H1 (cell line): ENCODE measurements at regions not wholly inside any gene's neighbourhood (a gene's known extent, or its start where the extent isn't known, plus 50 kb on each side); places are given as distances from the start of the nearest gene placed in this dataset.

Source experiments
- CTCF ChIA-PET: fragments of 300-600 bp; sonication (Branson Sonifier 250); formaldehyde crosslinking; loops from one replicate; lab custom pipeline; 2021; ENCODE audit not compliant: partially characterized antibody; lab: Charles Lee
- POLR2A ChIA-PET: fragments of 300-600 bp; sonication (Branson Sonifier 250); formaldehyde crosslinking; loops from one replicate; lab custom pipeline; 2021; ENCODE audit warnings: inconsistent platforms; ENCODE audit not compliant: partially characterized antibody; lab: Charles Lee
- DNase-seq, 2 experiments: peaks; one replicate each; pipeline versions ENCODE4 v3.0.0 to v3.0.0-alpha.2; 2010 to 2022; ENCODE audit warnings: low spot score in 2 of 2, low read depth in 1 of 2, mixed read lengths in 1 of 2
- FAIRE-seq: peaks from 2 replicates; lab custom pipeline; 2011; peaks lifted over from hg19 to GRCh38; lab: Jason Lieb, UNC
- H2AFZ ChIP-seq: 2 replicates; pipeline ENCODE4 v1.8.1; 2012; ENCODE audit warnings: low read length, inconsistent platforms
- H2AK5ac ChIP-seq: 2 replicates; pipeline ENCODE4 v1.6.1; 2013; ENCODE audit warnings: low read depth, low read length
- H2BK120ac ChIP-seq: replicated peaks from 2 replicates; pipeline ENCODE3; 2013; ENCODE audit warnings: low read depth, low read length, inconsistent platforms
- H2BK12ac ChIP-seq: 2 replicates; pipeline ENCODE4 v1.6.1; 2013; ENCODE audit warnings: low read depth, low read length
- H2BK15ac ChIP-seq: 2 replicates; pipeline ENCODE4 v1.6.1; 2013; ENCODE audit warnings: low read length
- H2BK20ac ChIP-seq: 2 replicates; pipeline ENCODE4 v1.6.1; 2013; ENCODE audit warnings: low read length
- H2BK5ac ChIP-seq: 2 replicates; pipeline ENCODE4 v1.6.1; 2013; ENCODE audit warnings: low read depth, low read length
- H3K14ac ChIP-seq: 2 replicates; pipeline ENCODE4 v1.6.1; 2013; ENCODE audit warnings: inconsistent platforms; ENCODE audit not compliant: insufficient read length
- H3K18ac ChIP-seq: 2 replicates; pipeline ENCODE4 v1.6.1; 2013; ENCODE audit warnings: low read length; ENCODE audit errors: extremely low read depth
- H3K23ac ChIP-seq: 2 replicates; pipeline ENCODE4 v1.6.1; 2013; ENCODE audit warnings: inconsistent platforms; ENCODE audit not compliant: insufficient read length
- H3K23me2 ChIP-seq: 2 replicates; pipeline ENCODE4 v1.6.1; 2013; ENCODE audit warnings: low read depth, low read length
- H3K27ac ChIP-seq: 2 replicates; pipeline ENCODE4 v1.6.1; 2011; ENCODE audit warnings: low read depth, low read length, inconsistent platforms
- H3K27me3 ChIP-seq, 4 experiments: replicated peaks in 1 of 4; 1 replicate in 1 of 4; 2 replicates in 3 of 4; pipeline versions ENCODE4 v1.6.1 to v1.8.1; 2011 to 2013; ENCODE audit warnings: low read length in 3 of 4, mild to moderate bottlenecking in 3 of 4, inconsistent platforms in 2 of 4, mixed read lengths in 2 of 4, moderate library complexity in 1 of 4; ENCODE audit not compliant: control insufficient read depth in 3 of 4, insufficient read depth in 3 of 4; ENCODE audit errors: extremely low read depth in 1 of 4
- H3K36me3 ChIP-seq, 4 experiments: 2 replicates each; pipeline versions ENCODE4 v1.6.1 to v1.8.1; 2011 to 2013; ENCODE audit warnings: mild to moderate bottlenecking in 4 of 4, low read length in 3 of 4, moderate library complexity in 2 of 4, control low read depth in 1 of 4, inconsistent platforms in 1 of 4; ENCODE audit not compliant: insufficient read depth in 4 of 4, control insufficient read depth in 2 of 4
- H3K4ac ChIP-seq: replicated peaks from 2 replicates; pipeline ENCODE3; 2013; ENCODE audit warnings: low read length, low read depth, mixed read lengths, inconsistent platforms; ENCODE audit not compliant: insufficient read length
- H3K4me1 ChIP-seq, 4 experiments: replicated peaks in 1 of 4; 1 replicate in 1 of 4; 2 replicates in 3 of 4; pipeline versions ENCODE4 v1.6.1 to v1.8.1; 2011 to 2013; ENCODE audit warnings: low read length in 3 of 4, inconsistent platforms in 2 of 4, mixed read lengths in 1 of 4; ENCODE audit not compliant: insufficient read depth in 4 of 4, control insufficient read depth in 3 of 4
- H3K4me2 ChIP-seq, 2 experiments: 2 replicates each; pipeline versions ENCODE4 v1.6.1 to v1.8.1; 2011 to 2013; ENCODE audit warnings: low read depth in 2 of 2, low read length in 2 of 2, control low read depth in 1 of 2, inconsistent platforms in 1 of 2, mild to moderate bottlenecking in 1 of 2; ENCODE audit not compliant: insufficient read depth in 1 of 2
- H3K4me3 ChIP-seq, 4 experiments: fragments of 200-600, 300-600 bp in 1 of 4; sonication (generic), shearing (Covaris generic), sonication (Bioruptor Twin) in 1 of 4; 2 replicates each; pipeline versions ENCODE4 v1.5.1 to v1.8.1; 2011 to 2016; ENCODE audit warnings: low read length in 4 of 4, low read depth in 3 of 4, control low read depth in 2 of 4, inconsistent platforms in 2 of 4, mild to moderate bottlenecking in 2 of 4, mixed read lengths in 1 of 4, moderate library complexity in 1 of 4; ENCODE audit not compliant: insufficient read depth in 2 of 4; ENCODE audit errors: extremely low read depth in 1 of 4
- H3K56ac ChIP-seq: replicated peaks from 2 replicates; pipeline ENCODE3; 2013; ENCODE audit warnings: low read depth, mild to moderate bottlenecking, mixed read lengths, low read length, inconsistent platforms; ENCODE audit not compliant: insufficient read length
- H3K79me1 ChIP-seq: 2 replicates; pipeline ENCODE4 v1.6.1; 2013; ENCODE audit warnings: low read depth, low read length, control low read depth
- H3K79me2 ChIP-seq, 2 experiments: 2 replicates each; pipeline versions ENCODE4 v1.6.1 to v1.8.1; 2012 to 2013; ENCODE audit warnings: low read length in 2 of 2, mild to moderate bottlenecking in 2 of 2, inconsistent platforms in 1 of 2; ENCODE audit not compliant: insufficient read depth in 2 of 2, control insufficient read depth in 1 of 2
- H3K9ac ChIP-seq, 4 experiments: replicated peaks in 1 of 4; 1 replicate in 1 of 4; 2 replicates in 3 of 4; pipeline versions ENCODE4 v1.6.1 to v1.8.1; 2011 to 2013; ENCODE audit warnings: low read depth in 3 of 4, low read length in 3 of 4, control low read depth in 2 of 4, mild to moderate bottlenecking in 2 of 4, moderate library complexity in 2 of 4, inconsistent platforms in 1 of 4; ENCODE audit errors: extremely low read depth in 1 of 4
- H3K9me3 ChIP-seq, 2 experiments: 2 replicates each; pipeline versions ENCODE4 v1.6.1 to v1.8.1; 2012 to 2013; ENCODE audit warnings: mild to moderate bottlenecking in 2 of 2, moderate library complexity in 2 of 2, control low read depth in 1 of 2, inconsistent platforms in 1 of 2, low read depth in 1 of 2, low read length in 1 of 2, mixed read lengths in 1 of 2; ENCODE audit not compliant: insufficient read depth in 2 of 2
- H4K20me1 ChIP-seq, 2 experiments: replicated peaks in 1 of 2; 2 replicates each; pipeline versions ENCODE3 to v1.8.1; 2011 to 2013; ENCODE audit warnings: inconsistent platforms in 2 of 2, low read length in 2 of 2, mild to moderate bottlenecking in 1 of 2; ENCODE audit not compliant: insufficient read depth in 2 of 2, control insufficient read depth in 1 of 2
- H4K5ac ChIP-seq: 2 replicates; pipeline ENCODE4 v1.6.1; 2013; ENCODE audit warnings: low read length, low read depth, mixed read lengths, inconsistent platforms; ENCODE audit not compliant: insufficient read length
- H4K8ac ChIP-seq: 2 replicates; pipeline ENCODE4 v1.8.0; 2013; ENCODE audit warnings: mild to moderate bottlenecking, moderate library complexity, low read length, inconsistent platforms; ENCODE audit not compliant: insufficient read depth; ENCODE audit errors: extremely low read depth
- H4K91ac ChIP-seq: replicated peaks from 2 replicates; pipeline ENCODE3; 2013; ENCODE audit warnings: low read length, mixed read lengths, inconsistent platforms; ENCODE audit not compliant: insufficient read length
- BCL11A ChIP-seq, 2 experiments: IDR thresholded peaks; one replicate each; pipeline ENCODE4 v1.6.1; 2011; ENCODE audit warnings: low read depth in 2 of 2, low read length in 2 of 2, mild to moderate bottlenecking in 2 of 2
- BRCA1 ChIP-seq: IDR thresholded peaks from 2 replicates; pipeline ENCODE4 v1.6.1; 2012; ENCODE audit warnings: low read depth, low read length, improper control_type of control experiment
- CBX8 ChIP-seq: fragments of 300-800, 300-1000 bp; sonication (generic); IDR thresholded peaks from 2 replicates; pipeline ENCODE4 v1.7.1; 2016; ENCODE audit warnings: low read depth, low read length, borderline replicate concordance
- CHD1 ChIP-seq: IDR thresholded peaks from 2 replicates; pipeline ENCODE4 v1.6.1; 2012; ENCODE audit warnings: low read depth, low read length, improper control_type of control experiment
- EP300 ChIP-seq, 2 experiments: IDR thresholded peaks; 1 replicate in 1 of 2; 2 replicates in 1 of 2; pipeline ENCODE4 v1.6.1; 2011 to 2012; ENCODE audit warnings: low read depth in 2 of 2, low read length in 2 of 2, mild to moderate bottlenecking in 2 of 2, borderline replicate concordance in 1 of 2, inconsistent platforms in 1 of 2, moderate library complexity in 1 of 2
- FOSL1 ChIP-seq: IDR thresholded peaks from 2 replicates; pipeline ENCODE4 v1.6.1; 2011; ENCODE audit warnings: mild to moderate bottlenecking, low read depth, low read length, moderate library complexity; ENCODE audit not compliant: insufficient read depth
- GABPA ChIP-seq: IDR thresholded peaks from 2 replicates; pipeline ENCODE4 v1.6.1; 2011; ENCODE audit warnings: mild to moderate bottlenecking, low read length, moderate library complexity, borderline replicate concordance; ENCODE audit not compliant: insufficient read depth
- MAFK ChIP-seq: IDR thresholded peaks from 2 replicates; pipeline ENCODE4 v1.6.1; 2012; ENCODE audit warnings: low read depth, mild to moderate bottlenecking, improper control_type of control experiment, low read length
- POLR2A ChIP-seq, 2 experiments: IDR thresholded peaks; 1 replicate in 1 of 2; 2 replicates in 1 of 2; pipeline ENCODE4 v1.6.1; 2011; ENCODE audit warnings: low read depth in 2 of 2, low read length in 2 of 2, mild to moderate bottlenecking in 2 of 2; ENCODE audit errors: control extremely low read depth in 1 of 2
- RAD21 ChIP-seq, 2 experiments: IDR thresholded peaks in 1 of 2; conservative IDR thresholded peaks in 1 of 2; 2 replicates each; pipeline ENCODE4 v1.6.1; 2011; ENCODE audit warnings: low read depth in 2 of 2, low read length in 2 of 2, improper control_type of control experiment in 1 of 2, inconsistent platforms in 1 of 2, mild to moderate bottlenecking in 1 of 2, moderate library complexity in 1 of 2
- SIN3A ChIP-seq, 2 experiments: IDR thresholded peaks in 1 of 2; conservative IDR thresholded peaks in 1 of 2; 2 replicates each; pipeline ENCODE4 v1.6.1; 2011 to 2012; ENCODE audit warnings: low read length in 2 of 2, improper control_type of control experiment in 1 of 2, low read depth in 1 of 2, mild to moderate bottlenecking in 1 of 2
- SRF ChIP-seq: IDR thresholded peaks from 2 replicates; pipeline ENCODE4 v1.6.1; 2011; ENCODE audit warnings: mild to moderate bottlenecking, low read depth, low read length, moderate library complexity
- YY1 ChIP-seq: IDR thresholded peaks from 2 replicates; pipeline ENCODE4 v1.6.1; 2011; ENCODE audit warnings: low read depth, mild to moderate bottlenecking, low read length
- WGBS, 2 experiments: shearing (Covaris generic) in 1 of 2; methylation state at CpG; one replicate each; pipeline versions ENCODE4 v1.1.6 to v1.1.7; 2013 to 2015; ENCODE audit warnings: low lambda C conversion rate in 2 of 2, mixed read lengths in 2 of 2, inconsistent platforms in 1 of 2, low coverage in 1 of 2, missing lambda C conversion rate in 1 of 2; ENCODE audit not compliant: insufficient replicate concordance in 2 of 2, insufficient coverage in 1 of 2, insufficient read length in 1 of 2; ENCODE audit errors: extremely low coverage in 1 of 2, missing lambda C conversion rate in 1 of 2; 5-methylcytosine and 5-hydroxymethylcytosine counted together

DNA sequence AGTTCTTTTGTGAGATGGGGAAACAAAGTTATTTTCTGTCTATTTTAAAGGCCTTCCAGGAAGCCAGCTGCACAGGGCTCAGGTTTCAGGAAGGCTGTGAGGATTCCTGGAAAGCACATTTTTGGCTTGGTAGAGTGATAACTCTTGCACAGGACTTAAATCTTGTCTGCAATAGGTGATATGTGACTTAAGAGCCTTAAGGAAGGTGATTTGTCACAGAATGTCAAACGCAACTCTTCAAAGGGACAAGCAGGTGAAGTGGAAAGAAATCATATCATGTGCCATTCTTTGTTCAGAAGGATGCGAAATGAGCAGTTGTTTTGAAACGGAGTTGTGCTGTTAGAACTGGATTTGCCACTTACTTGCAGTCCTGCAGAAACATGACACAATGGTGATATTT lies 459.3 kb downstream of the MAT2B start:
- Histone ChIP-seq H3K79me1 (no peaks in the 10 kb centered on the region), H2AFZ (peak overlapping the region; percentile 95), H3K4me3 (no peak overlapping the region), H3K9ac (no peak overlapping the region), H3K4me1 (no peaks in the 10 kb centered on the region), H2BK120ac (no peak overlapping the region), H4K91ac (no peak overlapping the region), H2BK5ac (no peak overlapping the region), H3K23me2 (no peaks in the 10 kb centered on the region; the same call in 1 of the 2 replicates), H3K14ac (no peak overlapping the region), H4K8ac (no peak overlapping the region), H3K79me2 (no peaks in the 10 kb centered on the region), H2AK5ac (no peak overlapping the region), H3K9me3 (no peaks in the 10 kb centered on the region), H3K27me3 (no peaks in the 10 kb centered on the region), H2BK20ac (no peak overlapping the region), H3K23ac (no peak overlapping the region), H3K56ac (no peak overlapping the region), H3K4me2 (no peak overlapping the region), H2BK15ac (no peak overlapping the region), H3K27ac (no peak overlapping the region), H3K36me3 (no peaks in the 10 kb centered on the region), H3K4ac (no peak overlapping the region), H2BK12ac (no peak overlapping the region), H4K5ac (no peak overlapping the region), H4K20me1 (no peaks in the 10 kb centered on the region), H3K18ac (no peak overlapping the region)
- FAIRE-seq (no peak), DNase-seq (no peak)
- ChIA-PET POLR2A (no interaction called here), CTCF (interaction anchor here (1.0 kb wide), 1 partner anchor 72 kb away, joined by 3 read pairs; no protein-coding TSS in a partner anchor)
- no peak for TF ChIP-seq SRF
- no peak for TF ChIP-seq CHD1
- TF ChIP-seq SIN3A (conservative IDR thresholded peaks at IDR 0.05 in 1 of 2, IDR thresholded peaks at IDR 0.05 in 1 of 2; ENCODE audit: low read depth in 1 of 2, low read length in 2 of 2), result no peak
- no peak for TF ChIP-seq CBX8
- no peak for TF ChIP-seq POLR2A (IDR thresholded peaks at IDR 0.05; ENCODE audit: control extremely low read depth in 1 of 2, low read depth in 2 of 2, low read length in 2 of 2)
- no peak for TF ChIP-seq GABPA
- TF ChIP-seq FOSL1, result no peak
- no peak for TF ChIP-seq RAD21 (IDR thresholded peaks at IDR 0.05 in 1 of 2, conservative IDR thresholded peaks at IDR 0.05 in 1 of 2; ENCODE audit: low read depth in 2 of 2, low read length in 2 of 2)
- no peak for TF ChIP-seq BRCA1
- no peak for TF ChIP-seq BCL11A (IDR thresholded peaks at IDR 0.05; ENCODE audit: low read depth in 2 of 2, low read length in 2 of 2)
- TF ChIP-seq EP300 (IDR thresholded peaks at IDR 0.05; ENCODE audit: borderline replicate concordance in 1 of 2, low read depth in 2 of 2, low read length in 2 of 2), result no peak
- no peak for TF ChIP-seq MAFK
- no peak for TF ChIP-seq YY1
- WGBS, 2 experiments, result 88% methylated on average over 3 of the region's 3 CpGs; no CpG with 5 or more reads in 1 of the 2 experiments
